ENCODE measurements at regions not wholly inside any gene's neighbourhood (a gene's known extent, or its start where the extent isn't known, plus 50 kb on each side); places are given as distances from the start of the nearest gene placed in this dataset.

DNA sequence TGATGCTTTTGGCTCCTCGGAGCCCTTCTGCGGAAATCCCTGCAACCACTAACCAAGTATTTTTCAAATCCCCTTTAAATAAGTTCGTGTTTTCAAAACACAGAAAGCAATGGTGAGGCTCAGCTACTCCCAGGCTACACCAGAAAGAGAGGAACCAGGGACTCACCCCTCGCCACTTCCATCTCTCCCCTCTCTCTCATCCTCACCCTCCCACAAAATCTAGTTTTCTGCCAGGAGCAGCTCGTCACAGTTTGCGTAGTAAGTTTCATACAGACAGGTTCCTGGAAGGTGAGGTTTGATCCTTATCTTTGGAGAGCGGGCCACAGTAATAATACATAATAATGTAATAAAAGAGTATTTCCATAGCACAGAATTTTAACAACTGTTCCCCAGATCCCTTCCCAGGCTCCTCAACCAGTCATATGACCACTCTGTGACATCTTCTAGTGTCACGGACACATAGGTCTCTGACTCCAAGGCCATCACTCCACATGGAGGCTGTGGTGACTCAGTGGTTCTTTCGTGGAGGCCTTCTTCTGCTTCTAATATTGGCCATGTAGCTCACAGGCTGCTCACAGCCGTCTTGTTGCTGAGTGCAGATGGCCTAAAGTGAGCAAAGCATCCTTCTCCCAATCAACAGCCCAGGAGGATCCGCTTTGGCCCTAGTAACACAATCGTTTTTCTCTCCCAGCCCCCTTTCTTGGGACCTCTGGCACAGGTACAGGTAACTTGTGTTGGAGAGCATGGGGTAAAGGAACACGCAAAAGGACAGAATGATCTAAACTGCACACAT, 295.7 kb downstream of the CDC5L start:
- no peak for DNase-seq

DNA sequence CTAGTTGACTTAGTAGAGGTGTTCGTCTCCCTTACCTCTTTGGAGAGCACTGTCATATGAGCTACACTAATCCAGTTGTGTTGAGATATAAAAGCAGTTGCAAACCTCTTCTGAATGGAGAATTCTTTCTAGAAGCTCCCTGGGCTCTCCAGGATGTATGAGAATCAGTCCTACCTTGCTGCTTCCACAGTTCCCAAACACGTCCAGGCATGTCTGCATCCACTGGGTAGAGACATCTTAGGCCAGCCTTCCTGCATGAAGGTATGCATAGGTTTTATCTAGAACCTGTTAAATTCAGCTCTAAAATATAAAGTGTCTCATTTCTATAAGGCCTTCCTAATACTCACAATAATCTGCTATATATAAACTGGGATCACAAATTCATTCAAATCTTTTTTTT, 297.7 kb downstream of the CDC5L start:
- DNase-seq: no peak

DNA sequence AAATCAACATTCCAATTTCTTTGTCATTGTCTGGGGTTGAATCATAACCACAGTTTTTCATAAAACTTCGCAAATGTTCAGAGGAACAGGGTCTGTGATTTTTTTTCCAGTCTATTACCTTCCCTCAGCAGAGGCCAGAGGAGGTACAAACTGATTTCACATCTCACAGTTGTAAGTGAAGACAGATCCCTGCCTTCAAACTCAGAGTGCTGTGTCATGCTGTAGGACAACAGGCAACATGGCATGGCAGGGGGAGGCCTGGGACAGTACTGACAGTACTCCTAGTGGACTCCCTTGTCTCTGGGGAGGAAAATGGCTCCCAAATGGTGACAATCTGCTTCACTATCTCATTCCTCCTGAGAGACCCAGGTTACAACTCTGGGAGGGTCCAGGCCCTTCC, 308.6 kb downstream of the CDC5L start:
- no peak for DNase-seq

DNA sequence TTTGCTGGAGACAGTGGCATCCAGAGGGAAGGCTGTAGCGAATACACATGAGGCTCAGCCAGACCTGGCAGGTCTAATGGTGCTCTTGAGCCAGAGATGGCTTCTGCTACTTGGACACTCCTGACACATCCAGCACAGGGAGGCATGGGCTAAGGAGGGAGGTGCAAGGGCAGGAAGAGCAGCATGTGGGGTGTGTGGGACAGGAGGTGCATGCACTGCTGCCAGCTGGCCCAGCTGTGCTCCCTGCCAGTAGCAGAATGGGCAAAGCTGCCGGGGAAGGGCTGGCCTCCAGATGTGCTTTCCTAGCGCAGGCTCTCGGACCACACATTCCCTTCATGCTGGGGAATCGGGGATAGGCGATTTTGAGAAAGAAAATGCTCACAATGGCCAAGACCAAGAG, 309.2 kb downstream of the CDC5L start:
- DNase-seq: no peak

DNA sequence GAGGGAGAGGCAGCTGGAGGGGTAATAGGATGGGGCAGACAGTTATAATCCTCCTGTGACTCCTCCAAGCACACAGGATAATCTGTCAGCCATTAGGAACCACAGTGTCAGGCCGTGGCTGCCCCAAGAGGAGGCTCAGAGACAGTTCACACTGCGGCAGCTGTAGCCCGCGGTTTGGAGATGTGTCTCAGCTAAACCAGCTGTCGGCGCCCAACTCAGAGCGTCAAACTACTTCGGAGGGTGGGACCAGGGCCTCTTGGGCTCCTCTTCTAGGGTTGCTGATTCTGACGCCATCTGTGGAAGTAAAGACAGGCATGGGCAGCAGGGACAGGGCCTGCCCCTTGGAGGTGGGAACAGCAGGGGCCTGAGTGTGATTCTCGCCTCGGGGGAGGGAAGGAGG, 309.8 kb downstream of the CDC5L start:
- no peak for DNase-seq

DNA sequence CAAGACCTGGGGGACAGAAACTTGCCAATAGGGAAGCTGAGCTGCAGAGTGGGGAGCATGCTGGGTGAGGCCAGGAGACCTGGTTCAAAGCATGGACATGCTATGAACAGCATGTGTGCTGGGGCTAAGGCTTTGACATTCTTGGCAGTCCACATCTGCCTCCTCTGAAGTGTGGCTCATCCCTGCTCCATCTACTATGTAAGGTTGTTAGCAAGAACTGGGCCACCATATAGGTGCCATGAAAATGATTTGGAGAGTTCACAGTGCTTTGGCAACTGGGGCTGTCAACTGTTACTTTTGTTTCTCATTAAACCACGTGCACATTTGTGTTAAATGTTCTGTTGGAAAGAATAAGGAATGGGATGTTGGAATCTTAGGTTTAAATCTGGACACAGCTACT, 311.1 kb downstream of the CDC5L start:
- DNase-seq: no peak

DNA sequence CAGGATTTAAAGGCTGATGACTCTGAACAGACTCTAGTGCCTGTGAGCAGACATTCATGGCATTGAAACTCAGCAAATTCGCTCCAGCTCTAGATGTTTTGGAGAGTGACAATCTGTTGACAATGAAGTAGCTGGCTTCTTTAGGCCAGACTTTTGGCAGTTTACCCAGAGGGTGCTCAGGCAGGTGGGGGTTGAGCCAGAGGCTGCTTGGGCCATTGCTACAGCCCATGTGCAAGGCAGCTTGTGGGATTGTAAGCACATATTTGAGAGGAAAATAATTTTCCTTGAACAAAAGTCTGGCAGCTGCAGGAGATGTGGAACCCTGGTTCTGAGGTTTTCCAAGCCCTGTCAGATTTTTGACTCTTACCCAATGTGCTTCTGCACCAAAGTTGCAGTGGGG, 311.6 kb downstream of the CDC5L start:
- no peak for DNase-seq

DNA sequence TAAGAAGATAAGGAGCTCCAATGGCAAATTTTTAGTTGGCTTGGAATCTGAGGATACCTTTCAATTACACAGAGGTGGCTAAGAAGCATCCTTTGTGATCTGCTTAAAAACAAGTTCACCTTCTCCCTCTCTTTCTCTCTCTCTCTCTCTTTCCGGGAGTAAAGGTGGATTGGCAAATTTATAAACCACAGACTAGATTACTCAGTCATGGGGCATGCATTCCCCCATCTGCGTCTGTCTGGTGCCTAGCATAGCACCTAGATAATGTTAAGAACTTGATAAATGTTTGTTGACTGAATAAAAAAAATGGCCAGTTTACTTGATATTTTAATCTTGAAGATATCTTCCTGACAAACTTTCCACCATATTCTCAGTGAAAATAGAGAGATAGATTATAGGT, 312.3 kb downstream of the CDC5L start:
- no peak for DNase-seq

DNA sequence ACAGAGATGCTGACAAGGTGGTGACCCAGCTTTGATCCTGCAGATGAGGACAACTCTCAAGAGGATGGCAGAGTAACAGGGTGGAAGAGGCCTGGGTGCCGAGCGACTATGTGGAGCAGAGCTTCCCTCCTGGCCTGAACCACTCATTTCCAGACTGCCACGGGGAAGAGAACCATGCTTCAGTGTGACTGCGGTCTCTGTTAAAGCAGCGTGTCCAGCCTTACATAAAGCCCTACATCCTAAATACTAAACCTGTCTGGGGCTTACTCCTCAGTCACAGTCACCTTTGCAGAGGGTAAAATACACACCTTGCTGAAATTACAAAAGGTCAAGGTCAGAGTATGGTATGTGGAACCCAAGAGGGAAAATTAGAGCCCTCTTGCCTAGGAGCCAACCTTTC, 312.9 kb downstream of the CDC5L start:
- no peak for DNase-seq

DNA sequence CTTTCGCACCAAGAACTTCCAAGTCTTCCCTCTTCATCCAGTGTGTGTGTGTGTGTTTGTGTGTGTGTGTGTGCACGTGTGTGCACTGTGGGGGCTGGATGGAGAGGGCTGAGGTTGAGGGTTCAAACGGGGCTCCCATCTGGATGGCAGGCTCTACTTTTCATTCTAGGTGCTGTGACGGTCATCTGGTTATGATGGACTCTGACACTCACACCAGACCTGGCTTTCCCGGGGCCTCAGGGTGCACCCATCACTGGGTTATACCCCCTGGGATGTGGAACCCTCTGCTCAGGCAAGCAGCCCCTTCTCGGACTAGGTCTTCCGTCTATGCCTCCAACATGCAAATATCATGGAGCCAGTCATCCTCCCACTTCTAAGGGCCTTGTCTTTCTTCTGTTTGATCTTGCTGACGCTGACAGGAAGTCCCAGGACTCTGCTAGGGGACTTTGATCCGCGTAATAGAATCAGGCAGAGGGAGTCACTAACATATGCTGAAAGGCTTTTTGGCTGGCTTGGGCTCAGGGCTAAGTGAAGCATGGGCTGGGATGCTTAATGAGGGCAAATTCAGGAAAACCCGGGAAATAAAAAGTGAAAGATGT, 313.6 kb downstream of the CDC5L start:
- no peak for DNase-seq

DNA sequence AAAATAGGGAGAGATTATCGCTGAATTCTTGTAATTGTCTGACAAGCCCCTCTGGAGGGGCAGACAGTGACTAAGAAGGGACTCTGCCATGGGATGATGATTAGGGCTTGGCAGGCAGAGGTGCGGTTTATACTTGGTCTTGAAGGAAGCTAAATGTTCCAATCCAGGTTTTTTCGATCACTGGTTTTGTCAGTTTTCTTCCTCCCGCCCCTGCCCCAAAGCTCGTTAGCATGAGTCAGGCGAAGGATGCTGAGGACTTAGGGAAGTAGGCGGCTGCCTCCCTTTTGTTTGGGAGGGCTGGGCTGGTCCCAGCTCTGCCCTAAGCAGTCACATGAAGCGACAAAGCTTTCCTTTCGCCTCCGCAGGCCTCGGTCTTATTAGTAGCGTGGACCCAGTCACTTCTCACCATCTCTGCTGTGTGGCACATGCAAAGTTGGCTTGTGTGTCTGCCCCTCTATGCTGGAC, 314.2 kb downstream of the CDC5L start:
- DNase-seq: no peak

DNA sequence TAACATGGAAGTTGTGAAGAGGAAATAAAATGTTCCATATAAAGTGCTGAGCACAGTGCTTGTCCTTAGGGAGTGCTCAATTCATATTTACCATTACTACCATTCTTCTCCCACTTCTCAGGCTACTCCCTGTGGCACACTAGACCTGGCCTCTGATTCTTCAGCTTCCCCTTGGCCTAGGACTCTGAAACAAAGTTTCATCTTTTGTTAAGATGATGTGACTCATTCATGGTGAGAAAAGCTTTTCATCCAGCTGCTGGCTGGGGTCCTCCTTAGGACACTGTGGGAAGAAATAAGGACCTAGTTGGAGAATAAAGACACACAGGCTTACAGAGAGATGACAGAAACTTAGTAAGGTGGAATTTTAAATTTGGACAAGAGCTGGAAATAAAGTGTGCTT, 314.8 kb downstream of the CDC5L start:
- DNase-seq: no peak

DNA sequence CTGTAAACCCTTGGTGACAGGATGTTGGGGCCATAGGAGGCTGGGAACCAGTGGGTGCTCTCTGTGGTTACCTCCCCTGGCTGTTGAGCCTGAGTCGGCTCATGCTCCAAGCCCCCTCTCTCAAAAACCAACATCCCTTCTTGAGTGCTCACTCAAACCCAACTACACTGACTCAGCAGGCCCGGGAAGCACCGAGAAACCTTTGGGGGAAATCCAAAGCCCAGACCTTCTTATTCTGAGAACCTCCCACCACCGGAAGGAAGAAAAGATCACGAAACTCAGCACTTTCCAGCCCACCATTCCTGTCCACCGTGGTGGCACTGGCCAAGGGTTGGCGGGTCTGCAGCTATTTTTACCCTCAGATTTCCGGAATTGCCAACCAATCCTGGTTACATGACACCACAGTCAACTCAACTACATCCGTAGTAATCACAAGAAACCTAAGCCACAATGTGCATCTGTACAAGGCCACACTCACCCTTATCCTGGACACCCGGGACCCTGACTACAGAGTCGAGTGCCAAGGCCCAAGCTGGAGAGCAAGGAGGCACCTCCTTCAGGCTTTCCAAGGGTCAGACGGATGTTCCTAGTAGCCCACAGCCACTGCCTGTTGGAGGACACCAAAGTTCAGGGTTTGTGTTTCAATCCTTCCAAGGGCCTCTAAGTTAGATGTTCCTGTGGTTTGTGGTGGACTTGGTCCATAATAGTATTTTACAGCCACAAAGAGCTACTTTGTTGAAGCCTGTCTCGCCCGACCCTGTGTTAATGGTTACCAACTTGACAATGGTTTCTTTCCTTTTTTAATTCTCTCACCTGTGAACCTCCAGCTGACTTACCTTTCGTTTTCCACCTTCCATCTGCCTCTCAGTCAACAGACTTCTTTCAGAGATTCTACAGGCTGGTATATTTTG, 317.0 kb downstream of the CDC5L start:
- DNase-seq: no peak

DNA sequence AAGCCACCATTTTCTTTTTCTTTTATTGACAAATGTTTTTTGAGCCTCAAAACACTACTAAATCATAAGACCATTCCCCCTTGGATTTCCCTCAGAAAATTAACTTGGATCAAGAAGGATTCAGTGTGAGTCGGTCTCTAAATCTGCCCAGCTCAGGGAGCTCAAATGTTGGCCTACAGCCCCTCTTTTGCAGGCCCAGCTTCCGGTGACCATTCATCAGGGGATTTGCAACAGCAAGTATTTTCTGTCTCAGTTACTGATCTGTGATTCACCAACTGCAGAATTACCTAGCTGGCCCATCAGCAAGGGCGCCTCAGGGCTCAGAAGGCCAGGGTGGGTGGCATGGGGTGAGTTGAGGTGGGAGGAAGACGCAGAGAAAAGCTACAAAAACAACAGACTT, 318.1 kb downstream of the CDC5L start:
- no peak for DNase-seq

DNA sequence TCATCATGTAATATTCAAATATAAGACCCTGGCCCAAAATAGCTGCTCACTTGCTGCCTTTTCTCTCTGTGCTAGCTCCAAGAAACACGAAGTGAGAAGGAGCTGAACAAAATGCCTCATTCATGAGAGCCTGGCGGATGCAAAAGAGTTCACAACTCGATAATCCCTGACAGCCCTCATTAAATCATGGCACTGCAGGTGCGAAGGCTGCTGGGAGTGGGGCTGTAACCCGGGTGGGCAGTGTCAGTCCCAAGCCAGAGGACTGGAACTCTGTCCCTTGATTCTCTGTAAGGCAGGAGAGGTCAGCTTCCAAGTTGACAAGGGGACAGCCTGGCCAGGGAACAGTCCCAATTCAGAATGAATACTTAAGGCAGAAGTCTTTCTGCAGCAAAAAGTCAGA, 318.5 kb downstream of the CDC5L start:
- no peak for DNase-seq

DNA sequence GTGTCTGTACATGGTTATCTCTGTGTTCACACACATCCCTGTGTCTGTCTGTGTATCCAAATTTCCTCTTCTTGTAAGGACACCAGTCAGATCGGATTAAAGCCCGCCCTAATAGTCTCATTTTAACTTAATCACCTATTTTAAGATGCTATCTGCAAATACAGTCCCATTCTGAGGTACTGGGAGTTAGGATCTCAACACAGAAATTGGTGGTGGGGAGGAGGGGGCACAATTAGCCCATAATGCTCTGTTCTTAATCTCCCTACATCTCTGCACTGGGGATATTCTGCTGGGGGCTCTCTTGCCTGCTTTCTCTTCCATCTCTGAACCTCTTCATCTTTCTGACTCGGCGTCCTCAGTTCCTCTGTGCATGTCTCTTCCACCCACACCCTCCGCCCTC, 320.7 kb downstream of the CDC5L start:
- DNase-seq: no peak

DNA sequence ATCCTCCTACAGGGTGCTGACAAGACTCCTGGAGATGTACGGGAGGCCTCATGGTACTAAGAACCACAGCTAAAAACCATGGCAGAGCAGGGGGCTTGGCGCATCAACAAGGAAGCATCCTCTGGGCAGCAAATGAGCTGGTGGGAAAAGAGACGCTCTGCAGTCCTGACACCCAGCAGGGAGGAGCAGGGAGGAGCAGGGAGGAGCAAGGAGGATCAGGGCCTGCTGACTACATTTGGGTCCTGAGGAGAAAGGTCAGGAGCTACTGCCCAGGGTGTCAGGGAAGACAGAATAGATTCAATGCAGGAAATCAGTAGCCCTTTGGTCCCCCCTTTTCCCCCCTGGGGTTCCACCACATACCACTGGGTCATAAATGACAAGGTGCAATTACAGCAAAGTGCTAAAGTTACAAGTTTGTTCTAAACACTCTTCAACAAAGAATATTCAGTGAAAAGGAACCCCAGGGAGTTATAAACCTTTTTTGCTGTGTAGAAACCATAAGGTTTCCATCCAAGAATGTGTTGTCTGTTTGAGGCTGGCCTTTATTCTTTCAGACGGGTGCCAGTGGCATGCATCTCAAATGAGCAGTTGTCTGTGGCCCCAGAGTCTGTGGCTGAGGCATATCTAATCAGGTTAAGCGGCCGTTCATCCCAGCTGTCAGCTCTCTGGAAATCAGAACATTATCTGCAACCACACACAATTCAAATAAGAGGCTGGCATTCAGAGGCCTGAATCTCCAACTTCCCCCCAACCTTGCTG, 325.0 kb downstream of the CDC5L start:
- no peak for DNase-seq

DNA sequence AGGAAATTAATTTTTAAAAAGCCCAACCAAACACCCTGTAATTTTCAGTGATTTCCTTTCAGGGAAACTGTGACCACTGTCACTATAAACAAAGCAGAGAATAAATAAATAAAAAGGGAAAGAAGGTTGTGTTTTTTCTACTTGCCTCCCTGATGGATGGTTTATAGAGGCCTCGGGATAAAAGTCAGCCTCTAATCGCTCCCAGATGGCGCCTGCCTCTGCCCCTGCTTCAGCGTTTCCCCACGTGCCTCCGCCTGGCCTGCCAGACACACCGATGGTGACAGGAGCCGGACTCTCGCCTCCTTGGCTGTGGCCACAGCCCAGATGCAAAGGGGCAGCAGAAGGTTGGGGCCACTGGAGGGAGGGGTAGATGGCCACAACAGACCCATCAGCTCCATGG, 327.7 kb downstream of the CDC5L start:
- DNase-seq: no peak

DNA sequence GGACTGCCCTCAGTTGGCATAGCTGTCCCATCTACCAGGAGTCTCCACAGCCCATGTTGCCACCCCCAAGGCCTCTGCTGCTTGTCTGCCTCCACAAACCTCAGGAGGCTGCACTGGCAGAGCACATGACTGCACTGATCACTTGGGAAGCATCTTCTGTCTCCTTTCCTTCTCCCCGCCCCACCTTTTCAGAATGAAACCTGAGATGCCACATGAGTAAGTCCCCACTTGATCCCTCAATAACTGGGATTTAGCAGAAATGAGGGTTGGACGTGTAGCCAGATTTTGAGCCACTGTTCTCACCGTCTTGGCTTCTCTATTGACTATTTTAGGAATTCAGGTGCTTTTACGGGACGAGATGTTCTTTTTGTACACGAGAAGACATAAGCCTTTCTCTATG, 328.4 kb downstream of the CDC5L start:
- no peak for DNase-seq

DNA sequence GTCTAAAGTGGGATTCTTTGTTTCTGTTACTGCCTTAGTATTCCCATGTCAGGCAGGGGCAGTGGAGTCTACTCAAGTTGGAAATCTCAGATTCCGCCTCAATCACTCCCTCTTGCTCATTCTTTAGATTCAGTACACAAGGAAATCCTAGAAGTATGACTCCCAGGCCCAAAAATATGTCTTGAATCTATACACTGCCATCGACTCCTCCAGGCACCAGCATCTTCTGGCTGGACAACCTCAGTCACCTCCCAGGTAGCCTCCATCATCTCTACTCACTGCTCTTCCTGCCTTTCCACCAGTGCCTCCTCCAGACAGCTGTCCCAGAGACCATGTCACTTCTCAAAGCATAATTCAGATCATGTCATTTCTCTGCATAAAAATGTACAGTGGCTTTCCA, 329.9 kb downstream of the CDC5L start:
- DNase-seq: no peak

DNA sequence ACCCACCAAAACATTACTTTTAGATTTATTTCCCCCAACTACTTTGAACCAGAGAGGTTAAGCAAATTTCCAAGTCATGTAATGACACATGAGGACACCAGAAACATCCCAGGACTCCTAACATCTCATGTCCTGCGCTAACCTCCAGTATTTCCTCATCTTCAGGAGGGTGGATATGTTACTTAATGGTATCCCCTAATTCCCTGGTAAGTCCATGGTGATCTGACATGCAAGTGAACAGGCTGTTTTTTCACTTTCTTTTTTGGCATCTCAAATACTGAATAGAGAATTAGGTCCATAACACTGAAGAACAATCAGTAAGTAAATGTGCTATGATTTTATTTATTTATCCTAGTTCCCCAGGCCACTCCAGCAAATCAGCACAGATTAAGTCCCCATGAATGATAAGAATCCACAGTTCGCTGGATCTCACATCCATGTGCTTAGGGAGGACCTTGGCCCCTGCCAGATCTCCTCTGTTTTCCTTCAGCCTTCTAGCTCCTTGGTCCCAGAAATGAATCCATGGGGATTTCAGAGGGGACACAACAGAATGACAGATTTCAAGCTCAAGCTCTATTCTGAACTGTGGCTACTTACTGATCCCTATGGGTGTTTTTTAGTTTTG, 334.6 kb downstream of the CDC5L start:
- DNase-seq: no peak

DNA sequence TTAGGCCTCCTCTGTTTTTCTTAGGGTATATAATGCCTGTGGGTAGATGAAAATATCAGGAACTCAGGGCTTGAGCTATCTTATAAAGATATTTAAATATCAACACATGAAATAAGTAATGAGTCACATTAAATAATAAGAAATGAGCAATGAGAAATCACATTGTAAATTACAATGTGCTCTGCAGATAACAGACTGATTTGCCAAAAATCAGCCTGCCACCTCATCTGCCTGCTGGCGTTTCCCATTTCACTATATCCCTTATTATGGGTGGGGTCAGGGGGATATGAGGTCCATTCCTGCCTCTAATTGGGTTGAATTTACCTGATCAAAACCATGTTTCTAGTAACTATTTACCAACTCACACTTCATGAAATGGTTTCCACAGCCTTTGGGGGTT, 335.2 kb downstream of the CDC5L start:
- no peak for DNase-seq

Measured in activated gamma-delta T cell (primary cell).